ENCODE measurements at regions not wholly inside any gene's neighbourhood (a gene's known extent, or its start where the extent isn't known, plus 50 kb on each side); places are given as distances from the start of the nearest gene placed in this dataset.
A peak's percentile ranks its signal among the peaks of the same experiment; 100 is the strongest.
"Not testable (repeated sequence)": the region's sequence is repeated elsewhere in the genome, so short reads cannot be mapped to it uniquely, and the experiment has no call there.

DNA sequence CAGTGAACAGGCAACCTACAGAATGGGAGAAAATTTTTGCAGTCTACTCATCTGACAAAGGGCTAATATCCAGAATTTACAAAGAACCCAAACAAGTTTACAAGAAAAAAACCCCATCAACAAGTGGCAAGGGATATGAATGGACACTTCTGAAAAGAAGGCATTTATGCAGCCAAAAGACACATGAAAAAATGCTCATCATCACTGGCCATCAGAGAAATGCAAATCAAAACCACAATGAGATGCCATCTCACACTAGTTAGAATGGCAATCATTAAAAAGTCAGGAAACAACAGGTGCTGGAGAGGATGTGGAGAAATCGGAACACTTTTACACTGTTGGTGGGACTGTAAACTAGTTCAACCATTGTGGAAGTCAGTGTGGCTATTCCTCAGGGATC lies 80.3 kb downstream of the ZNF474 start:
- H3K4me3 Mint-ChIP-seq, POLR2A ChIA-PET: not testable (repeated sequence)
- peaks cover 0 to 18% (median 7%) of the 10 kb centered on the region in 9 donors for H3K9me3 Mint-ChIP-seq

GRCh38 chr5:122218778-122219177 lies 89.4 kb downstream of the ZNF474 start:
- no peak for ATAC-seq
- peaks cover 0 to 38% (median 12%) of the 10 kb centered on the region in 5 donors for H3K27me3 Mint-ChIP-seq
- POLR2A ChIA-PET: no interaction called here
- no peak overlapping the region for H3K27ac Mint-ChIP-seq
- no peaks in the 10 kb centered on the region for H3K4me1 Mint-ChIP-seq
- H3K36me3 Mint-ChIP-seq: peaks cover 0 to 9% (median 0%) of the 10 kb centered on the region in 3 donors
- no peak for DNase-seq
- no peak overlapping the region for H3K4me3 Mint-ChIP-seq
- peaks cover 0 to 20% (median 5%) of the 10 kb centered on the region in 9 donors for H3K9me3 Mint-ChIP-seq

More for the DNA sequence above, 80.3 kb downstream of the ZNF474 start:
- DNase-seq, ATAC-seq, H3K4me1 Mint-ChIP-seq, H3K27ac Mint-ChIP-seq, H3K36me3 Mint-ChIP-seq: not testable (repeated sequence)
- H3K27me3 Mint-ChIP-seq: peaks cover 0 to 11% (median 0%) of the 10 kb centered on the region in 5 donors

DNA sequence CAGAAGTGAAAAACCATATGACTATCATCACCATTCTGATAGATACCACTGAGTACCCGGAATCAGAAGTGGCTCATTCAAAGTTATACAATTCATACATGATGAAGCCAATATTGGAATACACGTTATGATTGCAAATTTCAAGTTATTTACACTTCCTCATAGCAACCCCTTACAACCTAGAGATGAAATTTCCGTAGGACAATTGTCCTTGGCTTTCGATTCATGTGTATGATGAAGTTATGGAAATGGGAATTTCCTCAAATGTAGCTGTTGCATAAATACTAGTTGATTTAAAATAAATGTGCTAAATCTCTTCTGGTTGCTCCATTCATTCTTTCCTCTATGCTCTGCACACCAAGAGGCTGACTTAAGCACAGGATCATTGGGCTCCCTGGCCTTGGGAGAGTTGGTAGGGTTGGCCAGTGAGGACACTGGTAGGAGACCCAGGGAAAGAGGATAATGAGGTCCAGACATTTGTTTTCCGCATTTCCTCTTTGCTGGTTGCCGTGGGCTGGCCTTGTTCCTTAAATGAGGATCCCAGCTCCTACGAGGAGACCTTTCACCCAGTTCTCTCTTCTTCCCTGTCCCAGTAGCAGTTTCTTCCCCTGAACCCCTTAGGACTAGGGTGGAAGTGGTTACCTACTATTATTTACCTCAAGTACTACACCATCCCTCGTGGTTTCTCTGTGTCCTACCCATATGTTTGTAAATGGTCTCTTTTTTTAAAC lies 90.3 kb downstream of the ZNF474 start:
- no peak for ATAC-seq
- H3K36me3 Mint-ChIP-seq: peaks cover 0 to 12% (median 0%) of the 10 kb centered on the region in 3 donors
- peaks cover 0 to 22% (median 5%) of the 10 kb centered on the region in 9 donors for H3K9me3 Mint-ChIP-seq
- no peaks in the 10 kb centered on the region for H3K4me1 Mint-ChIP-seq
- POLR2A ChIA-PET: no interaction called here
- no peak overlapping the region for H3K27ac Mint-ChIP-seq
- no peak for DNase-seq
- no peak overlapping the region for H3K4me3 Mint-ChIP-seq
- peaks cover 0 to 38% (median 12%) of the 10 kb centered on the region in 5 donors for H3K27me3 Mint-ChIP-seq

DNA sequence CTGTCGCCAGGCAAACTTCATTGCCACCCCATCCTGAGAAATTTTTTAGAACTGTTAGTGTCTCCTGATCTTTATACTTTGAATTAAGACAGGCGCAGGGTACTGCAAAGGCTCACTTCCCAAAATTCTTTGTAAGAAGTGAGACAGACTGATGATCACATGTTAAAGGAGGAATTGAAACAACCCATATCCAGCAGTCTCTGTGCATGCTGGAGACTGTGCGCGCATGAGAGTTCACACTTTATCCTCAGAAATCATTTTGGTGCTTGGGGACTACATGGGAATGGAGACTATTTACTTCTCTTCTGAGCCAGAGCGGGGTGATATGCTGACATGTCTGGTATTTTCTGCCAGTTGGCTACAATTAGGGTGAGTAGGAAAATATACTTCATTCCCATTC lies 91.2 kb downstream of the ZNF474 start:
- H3K4me1 Mint-ChIP-seq: no peaks in the 10 kb centered on the region
- no peak overlapping the region for H3K27ac Mint-ChIP-seq
- H3K4me3 Mint-ChIP-seq: no peak overlapping the region
- peaks cover 0 to 38% (median 12%) of the 10 kb centered on the region in 5 donors for H3K27me3 Mint-ChIP-seq
- no peak for ATAC-seq
- H3K36me3 Mint-ChIP-seq: peaks cover 0 to 12% (median 0%) of the 10 kb centered on the region in 3 donors
- DNase-seq: no peak
- POLR2A ChIA-PET: no interaction called here
- peaks cover 0 to 22% (median 5%) of the 10 kb centered on the region in 9 donors for H3K9me3 Mint-ChIP-seq

- H3K27ac Mint-ChIP-seq: no peak overlapping the region
- peaks cover 0 to 22% (median 5%) of the 10 kb centered on the region in 9 donors for H3K9me3 Mint-ChIP-seq
- H3K4me1 Mint-ChIP-seq: no peaks in the 10 kb centered on the region
- no peak for ATAC-seq
- peaks cover 0 to 38% (median 12%) of the 10 kb centered on the region in 5 donors for H3K27me3 Mint-ChIP-seq
- H3K4me3 Mint-ChIP-seq: no peak overlapping the region
- H3K36me3 Mint-ChIP-seq: peaks cover 0 to 12% (median 0%) of the 10 kb centered on the region in 3 donors
- DNase-seq: no peak
- POLR2A ChIA-PET: no interaction called here
These were observed 90.2 kb upstream of the SNCAIP start for GRCh38 chr5:122221857-122222256.

DNA sequence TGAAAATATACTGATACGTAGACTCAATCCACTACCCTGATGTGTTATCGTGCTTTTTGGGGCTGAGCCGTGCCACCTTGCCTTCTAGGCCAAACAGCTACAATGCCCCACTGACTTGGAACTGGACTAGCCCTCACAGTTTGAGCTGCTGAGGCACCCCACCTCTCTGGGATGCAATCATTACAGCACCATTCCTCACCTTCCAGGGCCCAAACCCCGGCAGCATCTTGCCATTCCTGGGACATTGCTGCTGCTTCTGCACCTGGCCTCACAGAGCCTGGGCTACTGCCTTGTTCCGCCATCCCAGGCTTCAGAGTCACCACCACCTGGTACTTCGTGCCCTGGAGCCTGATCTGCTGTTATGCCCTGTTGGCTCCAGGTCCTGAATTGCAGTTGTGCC lies 89.5 kb upstream of the SNCAIP start:
- Mint-ChIP-seq H3K9me3 (peaks cover 0 to 22% (median 5%) of the 10 kb centered on the region in 9 donors), H3K27me3 (peaks cover 0 to 38% (median 12%) of the 10 kb centered on the region in 5 donors), H3K4me3 (no peak overlapping the region), H3K36me3 (peaks cover 0 to 12% (median 0%) of the 10 kb centered on the region in 3 donors), H3K27ac (no peak overlapping the region), H3K4me1 (no peaks in the 10 kb centered on the region)
- no peak for ATAC-seq
- POLR2A ChIA-PET: no interaction called here
- no peak for DNase-seq

DNA sequence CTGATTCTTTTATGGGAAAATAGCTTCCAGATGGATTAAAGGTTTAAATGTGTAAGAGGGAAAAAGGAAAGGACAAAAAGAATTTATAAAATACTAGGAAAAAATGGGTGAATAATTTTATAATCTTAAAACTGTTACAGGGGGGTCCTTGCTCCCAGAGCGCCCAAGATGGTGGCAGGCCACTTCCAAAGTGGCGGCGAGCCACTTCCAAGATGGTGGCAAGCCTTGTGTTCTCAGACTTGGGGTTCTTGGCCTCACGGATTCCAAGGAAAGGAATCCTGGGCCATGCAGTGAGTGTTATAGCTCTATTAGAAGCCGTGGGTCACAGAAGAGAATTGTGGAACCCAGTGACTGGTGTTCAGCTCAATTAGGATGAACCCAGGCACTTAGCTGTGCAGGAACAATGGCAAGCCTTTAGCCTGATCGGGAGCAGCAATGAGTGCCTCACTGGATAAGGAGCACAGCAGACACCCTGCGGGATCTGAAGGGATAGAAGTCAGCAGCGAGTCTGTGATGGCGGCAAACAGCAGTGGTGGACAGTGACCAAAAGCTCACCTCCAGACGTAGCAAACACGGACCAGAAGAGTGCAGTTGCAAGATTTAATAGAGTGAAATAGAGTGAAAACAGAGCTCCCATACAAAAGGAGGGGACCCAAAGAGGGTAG lies 83.2 kb upstream of the SNCAIP start:
- H3K9me3 Mint-ChIP-seq: peaks cover 0 to 4% (median under 1%) of the 10 kb centered on the region in 9 donors
- peaks cover 0 to 2% (median 0%) of the 10 kb centered on the region in 3 donors for H3K36me3 Mint-ChIP-seq
- POLR2A ChIA-PET: no interaction called here
- DNase-seq (no peak), ATAC-seq (no peak)
- H3K4me3 Mint-ChIP-seq: no peak overlapping the region
- H3K4me1 Mint-ChIP-seq: no peaks in the 10 kb centered on the region
- peak overlapping the region in 1 of 10 donors; percentile 51 for H3K27ac Mint-ChIP-seq
- no peaks in the 10 kb centered on the region for H3K27me3 Mint-ChIP-seq

DNA sequence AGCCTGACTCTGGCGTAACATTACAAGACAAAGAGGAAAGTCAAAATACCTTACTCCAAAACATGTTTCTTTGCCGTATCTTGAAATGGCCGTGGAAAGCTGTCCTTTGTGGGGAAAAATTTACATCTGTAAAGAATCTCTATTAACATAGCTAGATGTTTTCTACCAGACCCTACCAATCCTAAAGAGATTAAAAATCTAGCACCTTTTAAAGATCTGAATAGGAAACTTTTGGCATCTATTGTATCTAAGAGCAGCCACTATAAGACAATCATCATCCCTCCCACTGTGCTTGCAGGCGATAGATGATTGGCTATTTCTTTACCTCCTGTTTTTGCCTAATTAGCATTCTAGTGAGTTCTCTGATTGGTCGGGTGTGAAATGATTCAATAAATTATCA lies 82.5 kb upstream of the SNCAIP start:
- Mint-ChIP-seq H3K36me3 (no peaks in the 10 kb centered on the region), H3K4me3 (no peak overlapping the region), H3K27ac (no peak overlapping the region)

DNA sequence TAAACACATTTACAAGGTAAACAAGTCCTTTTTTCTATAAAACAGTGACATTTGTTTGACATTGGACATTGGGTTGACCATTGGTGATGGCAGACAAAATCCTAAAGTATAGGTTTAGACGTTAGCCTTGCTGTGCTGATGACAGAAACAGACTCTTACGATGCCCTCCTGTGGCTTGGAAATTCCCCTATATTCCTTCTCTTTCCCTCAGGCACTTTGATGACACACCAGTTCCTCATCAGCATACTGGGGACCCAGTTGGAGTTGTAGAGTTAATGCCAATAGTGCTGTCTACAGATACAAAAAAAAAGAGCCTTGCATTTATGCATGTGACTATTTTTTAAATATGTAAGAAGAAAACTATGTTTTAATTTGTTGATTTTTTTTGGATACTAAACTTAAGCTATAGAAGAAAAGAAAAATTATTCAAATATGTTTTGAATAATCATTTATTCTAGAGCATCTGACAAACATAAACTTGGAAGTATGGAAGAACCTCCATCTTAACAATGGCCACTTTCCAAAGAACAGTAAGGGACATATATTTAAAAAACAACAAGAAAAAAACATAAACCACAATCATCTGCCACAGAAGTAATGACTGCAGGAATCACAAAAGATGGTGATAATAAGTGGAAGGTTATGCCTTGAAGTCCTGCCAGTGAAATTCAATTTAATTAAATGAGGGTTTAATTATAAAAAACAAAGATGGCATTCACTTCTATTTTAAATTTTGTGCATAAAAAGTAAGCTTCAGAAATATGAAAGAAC lies 75.6 kb upstream of the SNCAIP start:
- POLR2A ChIA-PET: no interaction called here

More for the DNA sequence above, 82.5 kb upstream of the SNCAIP start:
- DNase-seq (no peak), ATAC-seq (no peak)
- POLR2A ChIA-PET: no interaction called here
- Mint-ChIP-seq H3K27me3 (no peaks in the 10 kb centered on the region), H3K9me3 (peaks cover 0 to 2% (median 0%) of the 10 kb centered on the region in 9 donors), H3K4me1 (no peaks in the 10 kb centered on the region)

GRCh38 chr5:122237906-122238305 lies 74.1 kb upstream of the SNCAIP start:
- POLR2A ChIA-PET: no interaction called here
- DNase-seq (no peak), ATAC-seq (no peak)
- no peaks in the 10 kb centered on the region for H3K27me3 Mint-ChIP-seq
- no peaks in the 10 kb centered on the region for H3K36me3 Mint-ChIP-seq
- no peaks in the 10 kb centered on the region for H3K4me1 Mint-ChIP-seq
- H3K4me3 Mint-ChIP-seq: no peak overlapping the region
- H3K9me3 Mint-ChIP-seq: peaks cover 0 to 9% (median 3%) of the 10 kb centered on the region in 9 donors
- H3K27ac Mint-ChIP-seq: no peak overlapping the region

More for the DNA sequence above, 75.6 kb upstream of the SNCAIP start:
- ATAC-seq: no peak
- H3K4me3 Mint-ChIP-seq: no peak overlapping the region
- no peaks in the 10 kb centered on the region for H3K36me3 Mint-ChIP-seq
- peaks cover 0 to 11% (median 3%) of the 10 kb centered on the region in 9 donors for H3K9me3 Mint-ChIP-seq
- DNase-seq: no peak
- no peak overlapping the region for H3K27ac Mint-ChIP-seq
- no peaks in the 10 kb centered on the region for H3K27me3 Mint-ChIP-seq
- no peaks in the 10 kb centered on the region for H3K4me1 Mint-ChIP-seq

DNA sequence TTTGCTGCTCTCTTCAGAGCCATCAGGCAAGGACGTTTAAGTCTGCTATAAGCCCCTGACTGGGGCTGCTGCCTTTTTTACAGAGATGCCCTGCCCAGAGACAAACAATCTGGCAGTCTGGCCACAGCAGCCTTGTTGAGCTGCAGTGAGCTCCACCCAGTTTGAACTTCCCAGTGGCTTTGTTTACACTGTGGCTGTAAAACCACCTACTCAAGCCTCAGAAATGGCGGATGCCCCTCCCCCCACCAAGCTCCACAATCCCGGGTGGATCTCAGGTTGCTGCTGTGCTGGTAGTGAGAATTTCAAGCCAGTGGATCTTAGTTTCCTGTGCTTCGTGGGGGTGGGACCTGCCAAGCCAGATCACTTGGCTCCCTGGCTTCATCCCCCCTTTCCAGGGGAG lies 59.7 kb upstream of the SNCAIP start:
- peaks cover 0 to 6% (median 0%) of the 10 kb centered on the region in 5 donors for H3K27me3 Mint-ChIP-seq
- no peak overlapping the region for H3K27ac Mint-ChIP-seq
- H3K9me3 Mint-ChIP-seq: peaks cover 14 to 65% (median 43%) of the 10 kb centered on the region in 9 donors

DNA sequence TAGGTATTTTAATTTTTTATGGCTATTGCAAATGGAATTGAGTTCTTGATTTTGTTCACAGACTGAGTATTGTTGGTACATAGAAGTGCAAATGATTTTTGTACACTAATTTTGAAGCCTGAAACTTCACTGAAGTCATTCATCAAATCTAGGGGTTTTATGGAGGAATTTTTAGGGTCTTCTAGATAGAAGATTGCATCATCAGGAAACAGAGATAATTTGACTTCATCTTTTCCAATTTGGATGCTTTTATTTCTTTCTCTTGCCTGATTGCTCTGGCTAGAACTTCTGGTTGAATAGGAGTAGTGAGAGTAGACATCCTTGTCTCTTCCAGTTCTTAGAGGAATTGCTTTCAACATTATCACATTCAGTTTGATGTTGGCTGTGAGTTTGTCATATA lies 58.2 kb upstream of the SNCAIP start:
- Mint-ChIP-seq H3K9me3 (peaks cover 18 to 73% (median 46%) of the 10 kb centered on the region in 9 donors), H3K36me3 (peaks cover 0 to 30% (median 6%) of the 10 kb centered on the region in 3 donors), H3K27me3 (peaks cover 0 to 6% (median 0%) of the 10 kb centered on the region in 5 donors), H3K4me3 (no peak overlapping the region), H3K27ac (no peak overlapping the region), H3K4me1 (no peaks in the 10 kb centered on the region)
- ATAC-seq: no peak
- DNase-seq: no peak
- POLR2A ChIA-PET: no interaction called here

More for the DNA sequence above, 59.7 kb upstream of the SNCAIP start:
- DNase-seq (no peak), ATAC-seq (no peak)
- H3K36me3 Mint-ChIP-seq: peaks cover 0 to 22% (median 6%) of the 10 kb centered on the region in 3 donors
- POLR2A ChIA-PET: no interaction called here
- no peak overlapping the region for H3K4me3 Mint-ChIP-seq
- H3K4me1 Mint-ChIP-seq: no peaks in the 10 kb centered on the region

DNA sequence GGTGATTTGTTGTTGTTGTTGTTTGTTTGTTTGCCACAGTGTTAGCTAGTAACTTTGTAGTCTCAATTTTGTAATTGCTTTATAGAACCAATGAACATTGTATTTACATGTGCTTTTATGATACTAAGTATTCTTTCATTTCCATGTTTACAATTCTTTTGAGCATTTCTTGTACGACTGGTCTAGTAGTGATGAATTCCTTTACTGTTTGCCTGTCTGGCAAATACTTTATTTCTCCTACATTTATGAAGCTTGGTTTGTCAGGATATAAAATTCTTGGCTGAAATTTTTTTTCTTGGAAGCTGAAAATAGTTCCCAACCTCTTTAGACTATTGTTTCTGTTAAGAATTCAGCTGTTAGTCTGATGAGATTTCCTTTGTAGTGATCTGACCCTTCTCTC lies 55.6 kb upstream of the SNCAIP start:
- no peak overlapping the region for H3K27ac Mint-ChIP-seq
- ATAC-seq (no peak), DNase-seq (no peak)
- peaks cover 0 to 27% (median 6%) of the 10 kb centered on the region in 3 donors for H3K36me3 Mint-ChIP-seq
- POLR2A ChIA-PET: no interaction called here
- H3K4me1 Mint-ChIP-seq: no peaks in the 10 kb centered on the region
- peaks cover 0 to 2% (median 0%) of the 10 kb centered on the region in 5 donors for H3K27me3 Mint-ChIP-seq
- peaks cover 18 to 69% (median 33%) of the 10 kb centered on the region in 9 donors for H3K9me3 Mint-ChIP-seq
- H3K4me3 Mint-ChIP-seq: no peak overlapping the region
